WTC11 (cell line): ENCODE measurements at regions not wholly inside any gene's neighbourhood (a gene's known extent, or its start where the extent isn't known, plus 50 kb on each side); places are given as distances from the start of the nearest gene placed in this dataset.

Experiments
- CREM ChIP-seq: sonication (generic); formaldehyde crosslinking; IDR thresholded peaks from 2 replicates; pipeline ENCODE4 v1.8.1; 2022; ENCODE audit warnings: mild to moderate bottlenecking, missing genetic modification reagents, moderate library complexity
- FOXJ3 ChIP-seq: sonication (generic); formaldehyde crosslinking; IDR thresholded peaks from 2 replicates; pipeline ENCODE4 v1.9.0; 2021; ENCODE audit warnings: missing genetic modification reagents, mild to moderate bottlenecking, borderline replicate concordance
- FOXP1 ChIP-seq: sonication (generic); formaldehyde crosslinking; IDR thresholded peaks from 2 replicates; pipeline ENCODE4 v1.8.0; 2022; ENCODE audit warnings: missing genetic modification reagents, mild to moderate bottlenecking, moderate library complexity, borderline replicate concordance
- SMAD4 ChIP-seq: sonication (generic); formaldehyde crosslinking; IDR thresholded peaks from 2 replicates; pipeline ENCODE4 v1.8.0; 2022; ENCODE audit warnings: mild to moderate bottlenecking, missing genetic modification reagents
- ZNF138 ChIP-seq: sonication (generic); formaldehyde crosslinking; conservative IDR thresholded peaks from 2 replicates; pipeline ENCODE4 v1.8.1; 2022; ENCODE audit warnings: mild to moderate bottlenecking, moderate library complexity, missing genetic modification reagents
- ZNF317 ChIP-seq: sonication (generic); formaldehyde crosslinking; IDR thresholded peaks from 2 replicates; pipeline ENCODE4 v1.8.1; 2023; ENCODE audit warnings: low read depth, mild to moderate bottlenecking, moderate library complexity, missing genetic modification reagents, borderline replicate concordance
- ZNF396 ChIP-seq: fragments of 250-450 bp; sonication (Bioruptor Pico); IDR thresholded peaks from 2 replicates; pipeline ENCODE4 v1.8.0; 2021; ENCODE audit warnings: mild to moderate bottlenecking, moderate library complexity, borderline replicate concordance
- TF ChIP-seq, protein P1 (sequence below): fragments of 200-600 bp; IDR thresholded peaks from 2 replicates; pipeline ENCODE4 v1.8.0; 2022; ENCODE audit warnings: antibody characterized with exemption
- TF ChIP-seq, protein P2 (sequence below): sonication (generic); formaldehyde crosslinking; IDR thresholded peaks from 2 replicates; pipeline ENCODE4 v1.8.1; 2022; ENCODE audit warnings: mild to moderate bottlenecking, moderate library complexity, missing genetic modification reagents
- TF ChIP-seq, protein P3 (sequence below): sonication (generic); formaldehyde crosslinking; IDR thresholded peaks from 2 replicates; pipeline ENCODE4 v1.8.0; 2022; ENCODE audit warnings: mild to moderate bottlenecking, missing genetic modification reagents

DNA sequence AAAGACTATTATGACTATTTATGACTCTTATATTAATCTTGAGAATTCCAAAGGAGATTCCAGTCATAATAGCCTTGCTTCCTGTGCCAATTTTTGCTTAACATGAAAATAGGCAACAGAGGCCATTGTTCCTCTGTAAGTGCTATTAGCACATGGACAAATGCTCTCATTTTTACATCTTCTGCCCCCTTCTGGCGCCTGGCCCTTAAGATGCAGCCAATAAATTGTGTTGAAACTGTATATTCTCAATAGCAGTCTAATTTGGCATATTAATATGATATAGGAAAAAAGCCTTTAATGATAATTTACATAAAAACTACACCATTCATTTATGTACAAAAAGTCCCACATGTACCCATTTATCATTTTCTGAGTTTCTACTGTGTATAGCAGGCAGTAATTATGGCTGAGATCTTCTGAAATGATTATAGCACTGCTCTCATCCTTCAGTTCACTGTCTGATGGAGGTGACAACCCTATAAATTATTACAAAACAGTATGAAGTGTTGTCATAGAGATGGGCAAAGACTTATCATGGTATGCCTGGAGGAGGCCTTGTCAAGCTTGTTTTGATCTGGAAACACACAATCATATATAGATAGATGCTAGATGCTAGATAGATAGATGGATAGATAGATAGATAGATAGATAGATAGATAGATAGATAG is 613.3 kb downstream of the TSN start:
- TF ChIP-seq, protein P1, sequence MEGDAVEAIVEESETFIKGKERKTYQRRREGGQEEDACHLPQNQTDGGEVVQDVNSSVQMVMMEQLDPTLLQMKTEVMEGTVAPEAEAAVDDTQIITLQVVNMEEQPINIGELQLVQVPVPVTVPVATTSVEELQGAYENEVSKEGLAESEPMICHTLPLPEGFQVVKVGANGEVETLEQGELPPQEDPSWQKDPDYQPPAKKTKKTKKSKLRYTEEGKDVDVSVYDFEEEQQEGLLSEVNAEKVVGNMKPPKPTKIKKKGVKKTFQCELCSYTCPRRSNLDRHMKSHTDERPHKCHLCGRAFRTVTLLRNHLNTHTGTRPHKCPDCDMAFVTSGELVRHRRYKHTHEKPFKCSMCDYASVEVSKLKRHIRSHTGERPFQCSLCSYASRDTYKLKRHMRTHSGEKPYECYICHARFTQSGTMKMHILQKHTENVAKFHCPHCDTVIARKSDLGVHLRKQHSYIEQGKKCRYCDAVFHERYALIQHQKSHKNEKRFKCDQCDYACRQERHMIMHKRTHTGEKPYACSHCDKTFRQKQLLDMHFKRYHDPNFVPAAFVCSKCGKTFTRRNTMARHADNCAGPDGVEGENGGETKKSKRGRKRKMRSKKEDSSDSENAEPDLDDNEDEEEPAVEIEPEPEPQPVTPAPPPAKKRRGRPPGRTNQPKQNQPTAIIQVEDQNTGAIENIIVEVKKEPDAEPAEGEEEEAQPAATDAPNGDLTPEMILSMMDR: no peak
- TF ChIP-seq SMAD4 (no peak), ZNF396 (CRISPR knock-in tag) (no peak), FOXJ3 (no peak), ZNF138 (CRISPR knock-in tag) (no peak), FOXP1 (CRISPR knock-in tag) (no peak), ZNF317 (no peak), CREM (CRISPR knock-in tag) (no peak)
- TF ChIP-seq, protein P2, sequence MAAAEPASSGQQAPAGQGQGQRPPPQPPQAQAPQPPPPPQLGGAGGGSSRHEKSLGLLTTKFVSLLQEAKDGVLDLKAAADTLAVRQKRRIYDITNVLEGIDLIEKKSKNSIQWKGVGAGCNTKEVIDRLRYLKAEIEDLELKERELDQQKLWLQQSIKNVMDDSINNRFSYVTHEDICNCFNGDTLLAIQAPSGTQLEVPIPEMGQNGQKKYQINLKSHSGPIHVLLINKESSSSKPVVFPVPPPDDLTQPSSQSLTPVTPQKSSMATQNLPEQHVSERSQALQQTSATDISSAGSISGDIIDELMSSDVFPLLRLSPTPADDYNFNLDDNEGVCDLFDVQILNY (CRISPR knock-in tag): no peak
- TF ChIP-seq, protein P3, sequence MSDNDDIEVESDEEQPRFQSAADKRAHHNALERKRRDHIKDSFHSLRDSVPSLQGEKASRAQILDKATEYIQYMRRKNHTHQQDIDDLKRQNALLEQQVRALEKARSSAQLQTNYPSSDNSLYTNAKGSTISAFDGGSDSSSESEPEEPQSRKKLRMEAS (CRISPR knock-in tag): no peak
